KOPT-K1 (cell line): ENCODE measurements at regions not wholly inside any gene's neighbourhood (a gene's known extent, or its start where the extent isn't known, plus 50 kb on each side); places are given as distances from the start of the nearest gene placed in this dataset.
"Not testable (repeated sequence)": the region's sequence is repeated elsewhere in the genome, so short reads cannot be mapped to it uniquely, and the experiment has no call there.

Source experiments
- H3K27ac ChIP-seq: fragments of 200-600 bp; sonication (generic); 2 replicates; pipeline ENCODE4 v1.5.1; 2016; ENCODE audit warnings: antibody characterized with exemption, mild to moderate bottlenecking, low read depth, low read length; ENCODE audit not compliant: poor library complexity, severe bottlenecking
- H3K36me3 ChIP-seq: fragments of 200-600 bp; sonication (generic); 2 replicates; pipeline ENCODE4 v1.5.1; 2017; ENCODE audit warnings: antibody characterized with exemption, mild to moderate bottlenecking, low read length, moderate library complexity; ENCODE audit not compliant: insufficient read depth
- H3K9me3 ChIP-seq: fragments of 200-600 bp; sonication (generic); 2 replicates; pipeline ENCODE4 v1.5.1; 2017; ENCODE audit warnings: antibody characterized with exemption, low read length, mild to moderate bottlenecking; ENCODE audit not compliant: insufficient read depth, poor library complexity, severe bottlenecking

DNA sequence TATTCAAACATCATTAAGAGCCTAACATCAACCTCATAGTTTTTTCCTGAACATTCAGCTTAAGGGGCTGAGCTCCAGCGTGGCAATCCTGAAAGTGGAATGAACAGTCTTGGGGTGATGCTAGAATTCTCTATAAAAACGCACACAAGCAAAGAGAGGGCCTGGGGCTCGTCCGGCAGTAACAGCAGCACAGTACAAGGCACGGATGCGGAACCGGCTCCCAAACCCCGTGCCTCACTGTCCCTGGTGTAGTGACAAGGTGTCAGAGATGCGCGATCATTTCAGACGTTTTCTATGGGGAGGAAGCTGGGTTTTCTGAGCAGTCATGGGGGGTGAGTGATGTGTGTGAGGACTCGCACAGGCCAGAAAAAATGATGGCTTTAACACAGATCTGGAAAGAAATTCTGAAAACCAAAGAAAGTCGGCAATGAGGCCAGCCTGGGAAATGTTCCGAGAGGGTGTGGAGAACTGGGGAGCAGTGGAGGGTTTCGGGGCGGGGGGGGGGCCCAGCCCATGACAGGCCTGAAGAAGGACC, 170.6 kb downstream of the NPIPB11 start:
- not testable (repeated sequence) for H3K9me3 ChIP-seq, H3K27ac ChIP-seq, H3K36me3 ChIP-seq

DNA sequence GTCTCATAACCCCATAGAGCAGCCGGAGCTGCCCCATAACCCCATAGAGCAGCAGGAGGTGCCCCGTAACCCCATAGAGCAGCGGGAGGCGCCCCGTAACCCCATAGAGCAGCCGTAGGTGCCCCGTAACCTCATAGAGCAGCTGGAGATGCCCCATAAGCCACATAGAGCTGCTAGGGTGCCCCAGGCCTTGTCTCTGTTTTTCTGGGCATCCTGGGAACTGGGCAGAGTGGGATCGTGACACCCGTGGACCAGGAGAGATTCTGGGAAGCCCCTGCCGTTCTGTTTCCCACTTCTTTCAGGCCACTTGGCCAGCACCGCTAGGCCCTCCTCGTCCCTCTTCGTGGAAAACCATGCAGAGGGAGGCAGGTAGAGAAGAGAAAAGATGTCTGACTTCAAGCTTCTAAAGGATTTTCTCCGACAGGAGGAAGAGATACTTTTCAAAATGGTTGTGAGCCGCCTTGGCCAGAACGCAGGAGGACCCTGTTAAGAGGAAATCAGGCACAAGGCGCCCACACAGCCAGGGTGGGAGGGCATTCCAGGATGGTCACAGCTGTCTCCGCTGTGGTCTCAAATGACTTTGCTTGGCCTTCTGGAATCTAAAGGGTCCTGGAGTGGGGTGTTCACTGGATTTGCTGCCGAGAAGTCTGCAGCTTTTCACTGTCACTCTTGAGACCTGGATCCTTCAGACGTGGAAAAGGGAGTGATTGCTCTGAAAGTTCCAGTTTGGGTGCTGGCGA, 171.8 kb downstream of the NPIPB11 start:
- not testable (repeated sequence) for H3K27ac ChIP-seq, H3K36me3 ChIP-seq, H3K9me3 ChIP-seq

DNA sequence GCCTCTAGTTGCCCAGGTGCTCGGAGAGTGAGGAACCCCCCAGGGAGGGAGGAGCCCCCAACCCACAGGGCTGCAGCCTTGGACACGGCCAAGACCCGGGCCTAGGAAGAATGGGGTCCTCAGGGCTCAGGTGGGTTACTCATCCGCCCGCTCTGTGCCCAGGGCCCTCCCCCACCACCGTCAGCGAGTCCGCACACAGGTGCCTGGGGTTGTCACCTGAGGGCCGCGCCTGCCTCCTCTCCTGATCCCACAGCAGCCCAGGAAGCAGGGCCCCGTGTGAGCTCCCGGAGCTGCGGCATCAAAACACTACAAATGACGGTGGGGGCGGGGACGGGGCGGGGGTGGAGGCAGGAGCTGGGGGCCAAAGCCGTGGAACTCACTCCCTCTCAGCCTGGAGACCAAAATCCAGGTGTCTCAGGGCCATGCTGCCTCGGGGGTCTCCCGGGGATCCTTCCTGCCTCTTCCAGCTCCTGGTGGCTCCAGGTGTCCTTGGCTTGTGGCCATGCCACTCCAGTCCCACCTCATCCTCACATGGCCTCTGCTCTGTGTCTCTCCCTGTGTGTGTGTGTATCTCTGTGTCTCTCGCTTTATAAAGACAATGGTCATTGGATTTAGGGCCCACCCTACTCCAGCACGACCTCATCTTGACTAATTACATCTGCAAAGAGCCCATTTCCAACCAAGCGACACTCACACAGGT, 172.7 kb downstream of the NPIPB11 start:
- H3K36me3 ChIP-seq, H3K27ac ChIP-seq, H3K9me3 ChIP-seq: not testable (repeated sequence)

DNA sequence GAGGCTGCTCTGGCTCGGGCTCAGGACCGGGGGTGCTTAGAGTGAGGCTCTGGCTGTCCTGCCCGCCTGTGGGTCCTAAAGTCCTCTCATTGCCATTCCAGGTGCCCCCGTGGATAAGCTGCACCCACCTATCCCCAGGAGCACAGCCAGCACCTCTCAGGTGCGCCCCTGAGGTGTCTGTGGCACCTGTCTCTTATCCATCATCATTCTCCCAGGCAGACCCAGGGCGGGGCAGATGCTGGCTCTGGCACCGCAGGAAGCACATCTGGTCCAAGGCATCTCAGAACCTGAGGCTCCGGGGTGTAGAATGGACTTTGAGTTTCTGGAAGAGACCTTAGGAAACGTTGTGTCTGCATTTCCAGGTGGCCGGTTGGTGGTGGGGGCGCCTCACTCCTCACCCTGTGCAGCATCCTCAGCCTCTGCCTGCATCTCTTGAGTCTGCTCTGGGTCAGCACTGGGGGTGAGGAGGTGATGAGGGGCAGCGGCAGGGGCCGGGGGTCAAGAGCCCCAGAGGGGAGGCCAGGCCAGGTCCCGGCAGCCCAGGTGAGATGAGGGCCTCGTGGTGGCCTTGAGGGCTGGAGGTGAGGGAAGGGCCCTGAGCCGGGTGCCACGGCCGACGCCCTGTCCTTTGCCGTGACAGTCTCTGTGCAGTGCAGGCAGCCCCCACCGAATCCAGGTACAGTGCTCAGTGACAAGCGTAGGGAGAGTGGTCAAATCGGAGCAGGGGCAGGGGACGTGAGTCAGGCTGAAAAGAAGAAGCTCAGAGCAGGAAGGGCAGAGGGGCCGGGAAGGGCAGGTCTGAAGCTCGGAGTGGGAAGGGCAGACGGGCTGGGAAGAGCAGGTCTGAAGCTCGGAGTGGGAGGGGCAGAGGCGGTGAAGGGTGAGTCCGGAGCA, 173.5 kb downstream of the NPIPB11 start:
- Histone ChIP-seq H3K9me3 (no peaks in the 10 kb centered on the region), H3K27ac (no peak overlapping the region), H3K36me3 (no peaks in the 10 kb centered on the region)

DNA sequence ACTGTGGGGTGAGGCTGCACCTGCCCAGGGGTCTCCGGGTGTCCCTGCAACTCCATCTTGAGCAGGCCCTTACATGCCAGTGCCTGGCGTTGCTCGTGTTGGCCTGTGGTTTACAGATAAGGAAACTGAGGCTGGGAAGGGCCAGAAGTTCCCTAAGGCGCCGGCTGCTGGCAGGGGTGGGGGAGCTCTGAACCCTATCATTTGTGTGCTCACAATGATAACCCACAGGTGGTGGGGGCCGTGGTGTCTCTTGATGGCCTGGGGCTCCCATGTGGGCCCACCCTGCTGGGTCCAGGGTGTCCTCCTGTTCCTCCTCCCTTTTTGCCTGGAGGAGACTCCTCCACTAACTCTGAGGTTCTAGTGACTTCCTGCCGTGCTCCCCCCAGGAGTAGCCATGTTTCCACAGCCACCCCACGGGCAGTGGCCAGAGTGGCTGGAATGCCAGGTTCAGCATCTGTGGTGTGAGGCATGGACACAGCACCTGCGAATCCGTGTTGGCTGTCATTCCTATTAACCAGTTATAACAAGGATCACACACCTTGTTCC, 174.3 kb downstream of the NPIPB11 start:
- not testable (repeated sequence) for H3K27ac ChIP-seq, H3K9me3 ChIP-seq, H3K36me3 ChIP-seq

DNA sequence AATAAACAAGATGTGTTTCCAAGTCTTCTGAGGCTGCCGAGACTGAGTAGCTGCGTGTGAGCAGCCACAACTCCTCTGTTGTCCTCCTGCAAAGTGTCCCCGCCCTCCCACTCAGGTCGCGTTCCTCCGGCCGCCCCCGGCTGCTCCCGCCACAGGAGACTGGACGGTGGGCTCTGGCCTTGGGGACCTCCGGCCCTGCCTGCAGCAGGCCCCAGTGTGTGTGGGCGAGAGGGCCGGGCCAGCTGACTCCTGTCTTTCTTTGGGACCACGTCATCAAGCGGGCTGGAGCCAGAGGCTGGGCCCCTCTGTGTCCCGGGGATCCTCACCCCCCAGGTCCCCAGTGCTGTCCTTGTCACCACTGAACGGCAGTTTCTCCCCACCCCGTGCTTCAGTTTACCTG, 175.3 kb downstream of the NPIPB11 start:
- no peaks in the 10 kb centered on the region for H3K9me3 ChIP-seq
- H3K36me3 ChIP-seq, result no peaks in the 10 kb centered on the region
- H3K27ac ChIP-seq, result no peak overlapping the region

DNA sequence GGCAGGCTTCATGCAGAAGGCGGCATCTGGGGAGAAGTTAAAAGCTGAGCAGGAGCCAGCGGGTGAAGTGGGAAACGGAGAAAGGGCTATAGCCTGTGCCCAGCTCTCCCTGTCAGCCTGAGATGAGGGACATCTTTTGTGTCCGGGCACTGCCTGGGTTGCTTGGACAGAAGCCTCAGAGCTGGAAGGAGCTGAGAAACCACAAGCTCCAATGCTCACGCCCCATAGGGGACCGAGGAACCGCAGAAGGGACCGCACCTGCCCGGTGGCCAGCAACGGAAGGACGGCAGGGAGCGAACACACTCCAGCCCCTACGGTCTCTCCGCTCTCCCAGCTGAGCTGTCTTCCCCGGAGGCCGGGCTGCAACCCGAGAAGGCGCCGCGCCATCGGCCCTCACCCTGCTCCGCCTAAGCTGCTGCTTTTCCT, 175.8 kb downstream of the NPIPB11 start:
- Histone ChIP-seq H3K9me3 (no peaks in the 10 kb centered on the region), H3K27ac (no peak overlapping the region), H3K36me3 (no peaks in the 10 kb centered on the region)

DNA sequence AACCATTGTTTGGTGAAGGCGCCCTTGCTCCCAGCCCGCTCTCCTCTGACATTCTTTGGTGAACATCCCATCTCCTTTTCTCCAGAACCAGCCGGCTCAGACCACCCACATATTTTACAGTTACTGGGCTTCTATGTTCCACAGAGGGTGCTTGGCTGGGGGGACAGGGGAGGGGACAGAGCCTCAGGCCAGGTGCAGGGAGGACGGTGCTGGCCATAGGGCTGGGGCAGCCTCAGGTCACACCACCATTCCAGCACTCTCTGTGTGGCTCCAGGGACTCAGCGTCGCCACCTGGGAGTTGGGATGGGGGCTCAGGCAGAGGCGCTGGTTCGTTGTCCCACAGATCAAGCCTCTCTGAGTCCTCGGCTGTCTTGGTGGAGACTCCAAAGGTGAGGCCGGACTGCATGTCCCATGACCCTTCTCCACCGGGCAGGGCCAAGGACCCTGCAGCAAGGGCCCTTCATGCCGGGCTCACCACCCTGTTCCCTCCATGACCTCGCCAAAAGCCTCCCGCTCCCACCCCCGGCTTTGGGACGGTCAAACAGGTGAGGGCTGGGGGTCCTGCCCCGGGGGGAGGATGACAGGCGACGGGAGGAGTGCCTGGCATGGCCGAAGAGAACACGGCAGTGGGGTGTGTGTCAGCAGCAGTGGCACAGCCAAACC, 176.4 kb downstream of the NPIPB11 start:
- H3K9me3 ChIP-seq, H3K27ac ChIP-seq, H3K36me3 ChIP-seq: not testable (repeated sequence)

DNA sequence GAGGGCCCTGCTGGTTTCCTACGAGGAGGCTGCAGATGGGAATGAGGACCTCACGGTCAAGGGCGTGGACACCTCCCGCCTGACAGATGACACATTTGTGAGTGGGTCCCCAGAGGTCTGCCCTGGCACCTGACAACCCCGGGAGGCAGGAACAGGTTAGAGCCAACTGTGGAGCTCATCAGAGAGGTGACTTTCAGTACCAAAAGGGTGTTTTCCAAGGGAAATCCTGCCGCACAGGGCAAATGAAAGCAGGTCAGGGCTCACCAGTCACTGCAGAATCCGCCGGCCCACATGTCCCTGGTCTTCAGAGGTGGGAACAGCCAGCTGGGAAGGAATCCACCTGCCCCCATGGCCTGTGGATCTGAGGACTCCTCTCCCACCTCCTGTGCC, 176.9 kb downstream of the NPIPB11 start:
- H3K9me3 ChIP-seq, H3K36me3 ChIP-seq, H3K27ac ChIP-seq: not testable (repeated sequence)

DNA sequence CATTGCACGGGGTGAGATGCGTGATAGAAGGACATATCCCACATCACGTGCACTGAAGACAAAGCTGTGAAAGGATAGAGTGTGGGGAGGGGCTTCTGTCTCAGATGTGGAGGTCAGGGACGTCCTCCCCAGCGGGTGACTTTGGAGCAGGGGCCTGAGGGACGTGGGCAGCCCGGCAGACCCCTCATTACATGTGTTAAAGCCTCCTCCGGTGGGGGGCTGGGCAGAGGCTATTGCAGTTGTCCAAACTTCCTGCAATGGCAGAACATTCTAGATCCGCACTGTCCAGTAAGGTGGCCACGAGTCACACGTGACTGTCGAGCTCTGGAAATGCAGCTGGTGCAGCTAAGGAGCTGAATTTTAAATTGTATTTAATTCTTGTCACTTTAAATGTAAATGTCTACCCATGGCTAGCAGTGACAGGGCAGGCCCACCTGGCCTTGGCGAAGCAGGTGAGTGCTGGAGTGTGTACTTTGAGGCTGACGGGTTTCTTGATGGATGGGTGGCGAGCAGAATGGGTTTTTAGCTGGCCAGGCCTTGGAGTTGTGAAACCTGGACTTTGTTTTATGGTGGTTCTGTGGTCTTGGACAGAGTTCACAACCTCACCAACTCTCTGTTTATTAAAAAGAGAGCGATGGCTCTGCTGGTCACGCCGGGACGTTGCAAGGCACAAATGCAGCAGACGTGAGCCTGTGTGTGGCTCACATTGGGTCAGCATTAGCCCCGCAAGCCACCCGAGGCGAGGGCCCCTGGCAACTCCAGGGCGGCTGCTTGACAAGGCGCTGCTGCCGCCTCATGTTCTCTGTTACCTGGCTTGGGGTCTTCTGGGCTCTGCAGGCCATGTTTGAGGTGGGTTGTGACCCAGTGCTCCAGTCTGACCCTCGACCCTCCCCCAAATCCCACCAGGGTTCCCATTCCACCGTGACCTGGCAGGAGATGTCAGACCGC, 177.6 kb downstream of the NPIPB11 start:
- not testable (repeated sequence) for H3K36me3 ChIP-seq, H3K9me3 ChIP-seq
- peak overlapping the region; percentile 43 for H3K27ac ChIP-seq

DNA sequence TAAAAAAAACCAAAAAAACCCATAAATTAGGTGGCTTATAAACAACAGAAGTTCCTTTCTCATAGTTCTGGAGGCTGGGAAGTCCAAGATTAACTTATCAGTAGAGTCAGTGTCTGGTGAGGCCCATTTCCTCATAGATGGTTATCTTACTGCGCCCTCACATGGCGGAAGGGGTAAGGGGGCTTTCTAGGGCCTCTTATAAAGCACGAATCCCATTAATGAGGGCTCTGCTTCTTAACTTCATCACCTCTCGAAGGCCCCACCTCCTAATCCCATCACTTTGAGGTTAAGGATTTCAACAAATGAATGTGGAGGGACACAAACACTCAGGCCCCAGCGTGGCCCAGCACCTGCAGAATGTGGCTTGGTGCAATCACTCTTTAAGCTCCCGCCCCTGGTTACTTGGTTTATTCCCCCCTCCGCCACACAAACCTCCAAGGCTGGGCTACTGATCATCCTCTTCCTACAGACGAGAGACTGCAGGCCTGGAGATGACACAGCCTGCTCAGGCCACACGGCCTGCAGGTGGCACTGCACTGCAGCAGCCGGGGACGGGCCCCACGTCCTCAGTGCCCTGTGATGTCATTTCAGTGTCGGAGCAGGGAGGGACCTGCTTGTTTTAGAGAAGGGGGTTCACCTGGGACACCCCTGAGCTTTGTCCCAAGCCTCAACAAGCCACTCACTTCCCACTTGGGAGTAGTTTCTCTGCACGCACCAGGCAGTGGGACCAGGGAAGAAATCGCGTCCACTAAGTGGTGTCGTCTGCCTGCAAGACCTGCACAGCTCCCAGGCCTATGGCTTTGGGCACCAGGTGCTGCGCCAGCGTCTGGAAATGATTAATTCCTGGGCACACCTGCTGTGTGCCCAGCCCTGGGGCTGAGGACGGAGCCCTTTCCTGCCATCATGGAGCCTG, 178.5 kb downstream of the NPIPB11 start:
- H3K27ac ChIP-seq, result peak overlapping the region; percentile 43
- not testable (repeated sequence) for H3K36me3 ChIP-seq, H3K9me3 ChIP-seq

DNA sequence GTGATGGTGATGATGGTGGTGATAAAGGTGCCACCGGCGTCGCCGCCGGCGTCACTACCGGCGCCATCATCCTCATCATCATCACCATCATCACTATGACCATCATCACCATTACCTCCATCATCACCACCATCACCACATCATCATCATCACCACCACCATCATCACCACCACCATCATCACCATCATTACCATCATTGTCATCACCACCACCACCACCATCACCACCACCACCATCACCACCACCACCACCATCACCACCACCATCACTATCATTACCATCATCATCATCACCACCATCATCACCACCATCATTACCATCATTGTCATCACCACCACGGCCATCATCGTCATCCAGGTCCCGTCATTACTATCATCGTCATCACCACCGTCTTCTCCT, 179.7 kb downstream of the NPIPB11 start:
- H3K9me3 ChIP-seq, result no peaks in the 10 kb centered on the region
- H3K27ac ChIP-seq, result no peak overlapping the region
- H3K36me3 ChIP-seq, result no peaks in the 10 kb centered on the region

DNA sequence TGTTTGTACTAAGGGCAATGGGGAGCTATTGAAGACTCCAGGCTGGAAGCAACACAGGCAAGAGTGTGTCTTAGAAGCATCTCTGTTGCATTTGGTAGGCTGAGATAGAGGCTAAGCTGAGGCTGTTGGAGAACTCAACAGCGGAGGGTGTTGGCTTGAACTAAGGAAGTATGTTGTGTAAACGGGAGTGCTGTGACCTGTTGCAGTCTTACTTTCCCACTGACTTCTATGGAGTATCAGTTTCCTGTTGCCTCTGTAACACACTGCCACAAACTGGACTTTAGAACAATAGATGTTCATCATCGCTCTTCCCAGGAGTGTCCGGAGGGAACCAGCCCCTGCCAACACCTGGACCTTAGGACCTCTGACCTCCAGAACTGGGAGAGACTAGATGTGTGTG, 181.8 kb downstream of the NPIPB11 start:
- not testable (repeated sequence) for H3K27ac ChIP-seq, H3K36me3 ChIP-seq, H3K9me3 ChIP-seq
